SH-SY5Y (cell line): ENCODE measurements at regions not wholly inside any gene's neighbourhood (a gene's known extent, or its start where the extent isn't known, plus 50 kb on each side); places are given as distances from the start of the nearest gene placed in this dataset.

Experiments
- GATA2 ChIP-seq: IDR thresholded peaks from 2 replicates; pipeline ENCODE4 v1.6.1; 2011; ENCODE audit warnings: mild to moderate bottlenecking, low read depth, low read length
- GATA3 ChIP-seq: IDR thresholded peaks from 2 replicates; pipeline ENCODE4 v1.6.1; 2011; ENCODE audit warnings: low read depth, mild to moderate bottlenecking, low read length, moderate library complexity

- no peak for TF ChIP-seq GATA3
- no peak for TF ChIP-seq GATA2
Observed at GRCh38 chr10:125389648-125390047, 229.3 kb upstream of the CTBP2 start.

GRCh38 chr10:125379592-125379991 lies 219.2 kb upstream of the CTBP2 start:
- no peak for TF ChIP-seq GATA2
- no peak for TF ChIP-seq GATA3

- TF ChIP-seq GATA3 (no peak), GATA2 (no peak)
Observed at GRCh38 chr10:125377368-125377767, 217.0 kb upstream of the CTBP2 start.

- no peak for TF ChIP-seq GATA3
- no peak for TF ChIP-seq GATA2
Observed at GRCh38 chr10:125375210-125375609, 214.8 kb upstream of the CTBP2 start.

GRCh38 chr10:125373546-125373945 lies 213.2 kb upstream of the CTBP2 start:
- TF ChIP-seq GATA3 (no peak), GATA2 (no peak)

GRCh38 chr10:125370578-125370977 lies 210.2 kb upstream of the CTBP2 start:
- TF ChIP-seq GATA3 (no peak), GATA2 (no peak)

- TF ChIP-seq GATA3 = no peak
- no peak for TF ChIP-seq GATA2
Observed at GRCh38 chr10:125369382-125370326, 209.3 kb upstream of the CTBP2 start.

- TF ChIP-seq GATA2 (no peak), GATA3 (no peak)
Observed at GRCh38 chr10:125368146-125368545, 207.8 kb upstream of the CTBP2 start.

GRCh38 chr10:125363791-125364190 lies 203.4 kb upstream of the CTBP2 start:
- no peak for TF ChIP-seq GATA2
- no peak for TF ChIP-seq GATA3

GRCh38 chr10:125362950-125363349 lies 202.6 kb upstream of the CTBP2 start:
- TF ChIP-seq GATA2 (no peak), GATA3 (no peak)

- no peak for TF ChIP-seq GATA3
Observed at GRCh38 chr10:125359401-125359800, 199.0 kb upstream of the CTBP2 start.

GRCh38 chr10:125355657-125356056 lies 195.3 kb upstream of the CTBP2 start:
- no peak for TF ChIP-seq GATA3
- TF ChIP-seq GATA2 = no peak

GRCh38 chr10:125350519-125350918 lies 190.2 kb upstream of the CTBP2 start:
- TF ChIP-seq GATA2 (no peak), GATA3 (no peak)

GRCh38 chr10:125348536-125348935 lies 188.2 kb upstream of the CTBP2 start:
- TF ChIP-seq GATA2 = no peak

- TF ChIP-seq GATA2 (no peak), GATA3 (no peak)
Observed at GRCh38 chr10:125344573-125345171, 184.3 kb upstream of the CTBP2 start.

GRCh38 chr10:125343983-125344382 lies 183.6 kb upstream of the CTBP2 start:
- TF ChIP-seq GATA3 = no peak
- no peak for TF ChIP-seq GATA2

GRCh38 chr10:125343118-125343925 lies 183.0 kb upstream of the CTBP2 start:
- peak; percentile 36; the same call in 1 of the 2 replicates for TF ChIP-seq GATA3
- TF ChIP-seq GATA2 = peak; percentile 41; the same call in 1 of the 2 replicates
